ENCODE measurements at regions not wholly inside any gene's neighbourhood (a gene's known extent, or its start where the extent isn't known, plus 50 kb on each side); places are given as distances from the start of the nearest gene placed in this dataset.

DNA sequence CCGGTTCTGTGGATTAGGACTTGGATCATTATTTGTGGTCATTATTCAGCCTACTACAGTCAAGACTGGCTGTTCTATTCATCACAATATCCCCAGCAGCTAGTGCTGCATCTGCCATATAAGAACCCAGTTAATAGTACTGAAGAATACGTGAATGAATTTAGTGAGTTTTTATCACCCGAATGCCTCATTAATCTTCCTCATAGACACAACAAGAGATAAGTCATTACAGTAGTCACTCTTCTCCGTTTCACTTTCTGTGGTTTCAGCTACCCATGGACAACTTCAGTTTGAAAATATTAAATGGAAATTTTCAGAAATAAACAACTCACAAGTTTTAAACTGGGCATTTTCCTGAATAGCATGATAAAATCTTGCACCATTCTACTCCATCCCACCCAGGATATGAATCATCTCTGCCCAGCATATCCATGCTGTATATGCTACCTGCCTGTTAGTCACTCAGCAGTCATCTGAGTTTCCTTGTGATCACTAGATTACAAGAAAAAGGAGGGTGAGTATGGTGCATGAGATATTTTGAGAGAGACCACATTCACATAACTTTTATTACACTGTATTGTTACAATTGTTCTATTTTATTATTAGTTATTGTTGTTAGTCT, 363.7 kb upstream of the CHAC2 start:
- Histone ChIP-seq H4K20me1 (replicated peaks; ENCODE audit: insufficient read depth) (no peaks in the 10 kb centered on the region), H3K9me2 (ENCODE audit: insufficient read depth) (peaks cover 6% of the 10 kb centered on the region; the same call in 1 of the 2 replicates), H2AFZ (no peak overlapping the region), H3F3A (replicated peaks; ENCODE audit: low read depth) (no peaks in the 10 kb centered on the region), H3K27ac (ENCODE audit: low read depth) (no peak overlapping the region), H3K4me2 (no peak overlapping the region), H3K4me1 (ENCODE audit: insufficient read depth) (no peaks in the 10 kb centered on the region), H3K4me3 (no peak overlapping the region), H3K27me3 (ENCODE audit: insufficient read depth) (no peaks in the 10 kb centered on the region), H3K36me3 (ENCODE audit: insufficient read depth) (no peaks in the 10 kb centered on the region), H3K79me2 (replicated peaks; ENCODE audit: insufficient read depth) (no peaks in the 10 kb centered on the region)
- Mint-ChIP-seq H3K27ac (no peak overlapping the region), H3K9me3 (peaks cover 3% of the 10 kb centered on the region; the same call in 2 of the 3 replicates), H3K4me3 (no peak overlapping the region), H3K4me1 (no peaks in the 10 kb centered on the region; the same call in 2 of the 3 replicates), H3K27me3 (ENCODE audit: insufficient read depth, low read depth, poor library complexity) (no peaks in the 10 kb centered on the region), H3K36me3 (ENCODE audit: low read depth) (no peaks in the 10 kb centered on the region)
- no peak for TF ChIP-seq EZH2 (IDR thresholded peaks at IDR 0.05; ENCODE audit: low read depth, unreplicated experiment)
- TF ChIP-seq, protein P1, sequence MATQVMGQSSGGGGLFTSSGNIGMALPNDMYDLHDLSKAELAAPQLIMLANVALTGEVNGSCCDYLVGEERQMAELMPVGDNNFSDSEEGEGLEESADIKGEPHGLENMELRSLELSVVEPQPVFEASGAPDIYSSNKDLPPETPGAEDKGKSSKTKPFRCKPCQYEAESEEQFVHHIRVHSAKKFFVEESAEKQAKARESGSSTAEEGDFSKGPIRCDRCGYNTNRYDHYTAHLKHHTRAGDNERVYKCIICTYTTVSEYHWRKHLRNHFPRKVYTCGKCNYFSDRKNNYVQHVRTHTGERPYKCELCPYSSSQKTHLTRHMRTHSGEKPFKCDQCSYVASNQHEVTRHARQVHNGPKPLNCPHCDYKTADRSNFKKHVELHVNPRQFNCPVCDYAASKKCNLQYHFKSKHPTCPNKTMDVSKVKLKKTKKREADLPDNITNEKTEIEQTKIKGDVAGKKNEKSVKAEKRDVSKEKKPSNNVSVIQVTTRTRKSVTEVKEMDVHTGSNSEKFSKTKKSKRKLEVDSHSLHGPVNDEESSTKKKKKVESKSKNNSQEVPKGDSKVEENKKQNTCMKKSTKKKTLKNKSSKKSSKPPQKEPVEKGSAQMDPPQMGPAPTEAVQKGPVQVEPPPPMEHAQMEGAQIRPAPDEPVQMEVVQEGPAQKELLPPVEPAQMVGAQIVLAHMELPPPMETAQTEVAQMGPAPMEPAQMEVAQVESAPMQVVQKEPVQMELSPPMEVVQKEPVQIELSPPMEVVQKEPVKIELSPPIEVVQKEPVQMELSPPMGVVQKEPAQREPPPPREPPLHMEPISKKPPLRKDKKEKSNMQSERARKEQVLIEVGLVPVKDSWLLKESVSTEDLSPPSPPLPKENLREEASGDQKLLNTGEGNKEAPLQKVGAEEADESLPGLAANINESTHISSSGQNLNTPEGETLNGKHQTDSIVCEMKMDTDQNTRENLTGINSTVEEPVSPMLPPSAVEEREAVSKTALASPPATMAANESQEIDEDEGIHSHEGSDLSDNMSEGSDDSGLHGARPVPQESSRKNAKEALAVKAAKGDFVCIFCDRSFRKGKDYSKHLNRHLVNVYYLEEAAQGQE (IDR thresholded peaks at IDR 0.05; ENCODE audit: unreplicated experiment): no peak
- no peak for TF ChIP-seq ZNF114 (CRISPR knock-in tag; IDR thresholded peaks at IDR 0.05)
- TF ChIP-seq, protein P2, sequence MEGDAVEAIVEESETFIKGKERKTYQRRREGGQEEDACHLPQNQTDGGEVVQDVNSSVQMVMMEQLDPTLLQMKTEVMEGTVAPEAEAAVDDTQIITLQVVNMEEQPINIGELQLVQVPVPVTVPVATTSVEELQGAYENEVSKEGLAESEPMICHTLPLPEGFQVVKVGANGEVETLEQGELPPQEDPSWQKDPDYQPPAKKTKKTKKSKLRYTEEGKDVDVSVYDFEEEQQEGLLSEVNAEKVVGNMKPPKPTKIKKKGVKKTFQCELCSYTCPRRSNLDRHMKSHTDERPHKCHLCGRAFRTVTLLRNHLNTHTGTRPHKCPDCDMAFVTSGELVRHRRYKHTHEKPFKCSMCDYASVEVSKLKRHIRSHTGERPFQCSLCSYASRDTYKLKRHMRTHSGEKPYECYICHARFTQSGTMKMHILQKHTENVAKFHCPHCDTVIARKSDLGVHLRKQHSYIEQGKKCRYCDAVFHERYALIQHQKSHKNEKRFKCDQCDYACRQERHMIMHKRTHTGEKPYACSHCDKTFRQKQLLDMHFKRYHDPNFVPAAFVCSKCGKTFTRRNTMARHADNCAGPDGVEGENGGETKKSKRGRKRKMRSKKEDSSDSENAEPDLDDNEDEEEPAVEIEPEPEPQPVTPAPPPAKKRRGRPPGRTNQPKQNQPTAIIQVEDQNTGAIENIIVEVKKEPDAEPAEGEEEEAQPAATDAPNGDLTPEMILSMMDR (conservative IDR thresholded peaks at IDR 0.05; ENCODE audit: low read depth in 2 of 2): no peak
- TF ChIP-seq EZH2phosphoT487 (IDR thresholded peaks at IDR 0.05; ENCODE audit: unreplicated experiment): no peak
- TF ChIP-seq ZNF331 (CRISPR knock-in tag; IDR thresholded peaks at IDR 0.05; ENCODE audit: low read depth): no peak
- no peak for TF ChIP-seq POLR2AphosphoS5 (IDR thresholded peaks at IDR 0.05; ENCODE audit: low read depth)
- TF ChIP-seq, protein P3, sequence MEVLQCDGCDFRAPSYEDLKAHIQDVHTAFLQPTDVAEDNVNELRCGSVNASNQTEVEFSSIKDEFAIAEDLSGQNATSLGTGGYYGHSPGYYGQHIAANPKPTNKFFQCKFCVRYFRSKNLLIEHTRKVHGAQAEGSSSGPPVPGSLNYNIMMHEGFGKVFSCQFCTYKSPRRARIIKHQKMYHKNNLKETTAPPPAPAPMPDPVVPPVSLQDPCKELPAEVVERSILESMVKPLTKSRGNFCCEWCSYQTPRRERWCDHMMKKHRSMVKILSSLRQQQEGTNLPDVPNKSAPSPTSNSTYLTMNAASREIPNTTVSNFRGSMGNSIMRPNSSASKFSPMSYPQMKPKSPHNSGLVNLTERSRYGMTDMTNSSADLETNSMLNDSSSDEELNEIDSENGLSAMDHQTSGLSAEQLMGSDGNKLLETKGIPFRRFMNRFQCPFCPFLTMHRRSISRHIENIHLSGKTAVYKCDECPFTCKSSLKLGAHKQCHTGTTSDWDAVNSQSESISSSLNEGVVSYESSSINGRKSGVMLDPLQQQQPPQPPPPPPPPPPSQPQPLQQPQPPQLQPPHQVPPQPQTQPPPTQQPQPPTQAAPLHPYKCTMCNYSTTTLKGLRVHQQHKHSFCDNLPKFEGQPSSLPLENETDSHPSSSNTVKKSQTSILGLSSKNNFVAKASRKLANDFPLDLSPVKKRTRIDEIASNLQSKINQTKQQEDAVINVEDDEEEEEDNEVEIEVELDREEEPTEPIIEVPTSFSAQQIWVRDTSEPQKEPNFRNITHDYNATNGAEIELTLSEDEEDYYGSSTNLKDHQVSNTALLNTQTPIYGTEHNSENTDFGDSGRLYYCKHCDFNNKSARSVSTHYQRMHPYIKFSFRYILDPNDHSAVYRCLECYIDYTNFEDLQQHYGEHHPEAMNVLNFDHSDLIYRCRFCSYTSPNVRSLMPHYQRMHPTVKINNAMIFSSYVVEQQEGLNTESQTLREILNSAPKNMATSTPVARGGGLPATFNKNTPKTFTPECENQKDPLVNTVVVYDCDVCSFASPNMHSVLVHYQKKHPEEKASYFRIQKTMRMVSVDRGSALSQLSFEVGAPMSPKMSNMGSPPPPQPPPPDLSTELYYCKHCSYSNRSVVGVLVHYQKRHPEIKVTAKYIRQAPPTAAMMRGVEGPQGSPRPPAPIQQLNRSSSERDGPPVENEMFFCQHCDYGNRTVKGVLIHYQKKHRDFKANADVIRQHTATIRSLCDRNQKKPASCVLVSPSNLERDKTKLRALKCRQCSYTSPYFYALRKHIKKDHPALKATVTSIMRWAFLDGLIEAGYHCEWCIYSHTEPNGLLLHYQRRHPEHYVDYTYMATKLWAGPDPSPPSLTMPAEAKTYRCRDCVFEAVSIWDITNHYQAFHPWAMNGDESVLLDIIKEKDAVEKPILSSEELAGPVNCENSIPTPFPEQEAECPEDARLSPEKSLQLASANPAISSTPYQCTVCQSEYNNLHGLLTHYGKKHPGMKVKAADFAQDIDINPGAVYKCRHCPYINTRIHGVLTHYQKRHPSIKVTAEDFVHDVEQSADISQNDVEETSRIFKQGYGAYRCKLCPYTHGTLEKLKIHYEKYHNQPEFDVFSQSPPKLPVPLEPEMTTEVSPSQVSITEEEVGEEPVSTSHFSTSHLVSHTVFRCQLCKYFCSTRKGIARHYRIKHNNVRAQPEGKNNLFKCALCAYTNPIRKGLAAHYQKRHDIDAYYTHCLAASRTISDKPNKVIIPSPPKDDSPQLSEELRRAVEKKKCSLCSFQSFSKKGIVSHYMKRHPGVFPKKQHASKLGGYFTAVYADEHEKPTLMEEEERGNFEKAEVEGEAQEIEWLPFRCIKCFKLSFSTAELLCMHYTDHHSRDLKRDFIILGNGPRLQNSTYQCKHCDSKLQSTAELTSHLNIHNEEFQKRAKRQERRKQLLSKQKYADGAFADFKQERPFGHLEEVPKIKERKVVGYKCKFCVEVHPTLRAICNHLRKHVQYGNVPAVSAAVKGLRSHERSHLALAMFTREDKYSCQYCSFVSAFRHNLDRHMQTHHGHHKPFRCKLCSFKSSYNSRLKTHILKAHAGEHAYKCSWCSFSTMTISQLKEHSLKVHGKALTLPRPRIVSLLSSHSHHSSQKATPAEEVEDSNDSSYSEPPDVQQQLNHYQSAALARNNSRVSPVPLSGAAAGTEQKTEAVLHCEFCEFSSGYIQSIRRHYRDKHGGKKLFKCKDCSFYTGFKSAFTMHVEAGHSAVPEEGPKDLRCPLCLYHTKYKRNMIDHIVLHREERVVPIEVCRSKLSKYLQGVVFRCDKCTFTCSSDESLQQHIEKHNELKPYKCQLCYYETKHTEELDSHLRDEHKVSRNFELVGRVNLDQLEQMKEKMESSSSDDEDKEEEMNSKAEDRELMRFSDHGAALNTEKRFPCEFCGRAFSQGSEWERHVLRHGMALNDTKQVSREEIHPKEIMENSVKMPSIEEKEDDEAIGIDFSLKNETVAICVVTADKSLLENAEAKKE (CRISPR knock-in tag; IDR thresholded peaks at IDR 0.05): no peak
- TF ChIP-seq NANOG (IDR thresholded peaks at IDR 0.05; ENCODE audit: borderline replicate concordance): no peak
- no peak for TF ChIP-seq CREB1 (CRISPR knock-in tag; IDR thresholded peaks at IDR 0.05; ENCODE audit: low read depth)
- TF ChIP-seq, protein P4, sequence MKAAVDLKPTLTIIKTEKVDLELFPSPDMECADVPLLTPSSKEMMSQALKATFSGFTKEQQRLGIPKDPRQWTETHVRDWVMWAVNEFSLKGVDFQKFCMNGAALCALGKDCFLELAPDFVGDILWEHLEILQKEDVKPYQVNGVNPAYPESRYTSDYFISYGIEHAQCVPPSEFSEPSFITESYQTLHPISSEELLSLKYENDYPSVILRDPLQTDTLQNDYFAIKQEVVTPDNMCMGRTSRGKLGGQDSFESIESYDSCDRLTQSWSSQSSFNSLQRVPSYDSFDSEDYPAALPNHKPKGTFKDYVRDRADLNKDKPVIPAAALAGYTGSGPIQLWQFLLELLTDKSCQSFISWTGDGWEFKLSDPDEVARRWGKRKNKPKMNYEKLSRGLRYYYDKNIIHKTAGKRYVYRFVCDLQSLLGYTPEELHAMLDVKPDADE (IDR thresholded peaks at IDR 0.05): no peak
- TF ChIP-seq JUNB (IDR thresholded peaks at IDR 0.05; ENCODE audit: unreplicated experiment): no peak
- TF ChIP-seq STAT1 (IDR thresholded peaks at IDR 0.05; ENCODE audit: unreplicated experiment): no peak
- no peak for ATAC-seq
- DNase-seq (ENCODE audit: low spot score): no peak

All from GM23338 (cell line).